GM23248 (cell line): ENCODE measurements at regions not wholly inside any gene's neighbourhood (a gene's known extent, or its start where the extent isn't known, plus 50 kb on each side); places are given as distances from the start of the nearest gene placed in this dataset.
"Not testable (repeated sequence)": the region's sequence is repeated elsewhere in the genome, so short reads cannot be mapped to it uniquely, and the experiment has no call there.

Experiments
- DNase-seq: peaks from one replicate; pipeline ENCODE4 v3.0.0-alpha.2; 2015
- H2AFZ ChIP-seq: fragments of 200-600 bp; sonication (generic); 2 replicates; pipeline ENCODE4 v1.6.1; 2016; ENCODE audit warnings: antibody characterized with exemption
- H3F3A ChIP-seq: fragments of 200-600 bp; sonication (generic); 2 replicates; pipeline ENCODE4 v1.6.1; 2016; ENCODE audit warnings: mild to moderate bottlenecking, antibody characterized with exemption, mixed run types; ENCODE audit not compliant: insufficient read depth
- H3K27ac ChIP-seq: fragments of 200-600 bp; sonication (generic); 2 replicates; pipeline ENCODE4 v1.5.1; 2016; ENCODE audit warnings: mild to moderate bottlenecking
- H3K27me3 ChIP-seq: fragments of 200-600 bp; sonication (generic); replicated peaks from 2 replicates; pipeline ENCODE4 v1.6.1; 2016; ENCODE audit warnings: mild to moderate bottlenecking; ENCODE audit not compliant: insufficient read depth
- H3K36me3 ChIP-seq: fragments of 200-600 bp; sonication (generic); 2 replicates; pipeline ENCODE4 v1.6.1; 2016; ENCODE audit warnings: low read depth, mild to moderate bottlenecking
- H3K4me1 ChIP-seq: fragments of 200-600 bp; sonication (generic); 2 replicates; pipeline ENCODE4 v1.6.1; 2016; ENCODE audit warnings: mild to moderate bottlenecking; ENCODE audit not compliant: insufficient read depth
- H3K4me2 ChIP-seq: fragments of 200-600 bp; sonication (generic); one replicate; pipeline ENCODE4 v1.6.1; 2016; ENCODE audit warnings: mild to moderate bottlenecking; ENCODE audit not compliant: unreplicated experiment
- H3K4me3 ChIP-seq: fragments of 200-600 bp; sonication (generic); 2 replicates; pipeline ENCODE4 v1.5.1; 2016; ENCODE audit warnings: mild to moderate bottlenecking
- H3K79me2 ChIP-seq: fragments of 200-600 bp; sonication (generic); 2 replicates; pipeline ENCODE4 v1.6.1; 2016; ENCODE audit warnings: mild to moderate bottlenecking; ENCODE audit not compliant: insufficient read depth
- H3K9ac ChIP-seq: fragments of 200-600 bp; sonication (generic); 2 replicates; pipeline ENCODE4 v1.6.1; 2016; ENCODE audit warnings: mild to moderate bottlenecking
- H3K9me2 ChIP-seq: fragments of 200-600 bp; sonication (generic); 2 replicates; pipeline ENCODE4 v1.6.1; 2016; ENCODE audit warnings: mixed run types, mild to moderate bottlenecking, moderate library complexity; ENCODE audit not compliant: insufficient read depth
- H3K9me3 ChIP-seq: fragments of 200-600 bp; sonication (generic); one replicate; pipeline ENCODE4 v1.6.1; 2017; ENCODE audit warnings: low read depth
- H4K20me1 ChIP-seq: fragments of 200-600 bp; sonication (generic); 2 replicates; pipeline ENCODE4 v1.6.0; 2016; ENCODE audit not compliant: insufficient read depth
- EZH2 ChIP-seq: fragments of 200-600 bp; sonication (generic); IDR thresholded peaks from 2 replicates; pipeline ENCODE4 v1.6.1; 2018; ENCODE audit warnings: antibody characterized with exemption, mild to moderate bottlenecking; ENCODE audit not compliant: insufficient read depth, poor library complexity, severe bottlenecking
- EZH2phosphoT487 ChIP-seq: fragments of 200-600 bp; sonication (generic); IDR thresholded peaks from 2 replicates; pipeline ENCODE4 v1.6.1; 2018; ENCODE audit warnings: antibody characterized with exemption, moderate library complexity, mild to moderate bottlenecking, low read depth; ENCODE audit not compliant: insufficient read depth
- WGBS, 2 experiments: methylation state at CpG; one replicate each; pipeline ENCODE4 v1.1.6; 2015 to 2017; ENCODE audit warnings: low lambda C conversion rate in 2 of 2, low coverage in 1 of 2; ENCODE audit errors: missing lambda C conversion rate in 2 of 2; 5-methylcytosine and 5-hydroxymethylcytosine counted together
- in situ Hi-C: fragments of 300-500 bp; cut with MboI; formaldehyde crosslinking; loops from 2 replicates; pipeline ENCODE4 v1.15.0; 2020

DNA sequence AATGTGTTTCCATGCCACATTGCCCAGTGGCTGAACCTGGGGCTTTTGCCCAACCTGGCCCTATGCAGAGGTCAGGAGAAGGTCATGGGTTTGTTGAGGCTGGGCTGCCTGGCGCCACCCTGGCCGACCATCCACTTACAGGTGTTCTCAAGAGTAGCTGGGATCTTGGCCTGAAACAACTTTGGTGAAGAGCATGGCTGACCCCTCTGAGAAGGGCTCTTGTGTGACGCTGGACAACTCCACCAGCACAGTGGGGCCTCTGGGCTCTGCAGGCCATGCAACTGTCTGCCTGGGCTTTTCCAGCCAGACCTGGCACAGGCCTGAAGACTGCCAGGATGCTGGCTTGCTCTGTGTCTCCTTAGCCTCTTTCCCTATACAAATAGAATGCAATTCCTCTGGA, 76.4 kb upstream of the ZNG1B start:
- no peaks in the 10 kb centered on the region for H3K9me3 ChIP-seq
- TF ChIP-seq EZH2 = no peak
- no peak for TF ChIP-seq EZH2phosphoT487
- H4K20me1 ChIP-seq = no peaks in the 10 kb centered on the region
- no peaks in the 10 kb centered on the region for H3K27me3 ChIP-seq
- H3K9me2 ChIP-seq = no peaks in the 10 kb centered on the region
- H3K4me1 ChIP-seq = peaks cover 8% of the 10 kb centered on the region
- H3K4me2 ChIP-seq = no peak overlapping the region
- no peak overlapping the region for H3K4me3 ChIP-seq
- H3K79me2 ChIP-seq = no peaks in the 10 kb centered on the region
- H2AFZ ChIP-seq = no peak overlapping the region
- H3F3A ChIP-seq = peaks cover 8% of the 10 kb centered on the region; the same call in 1 of the 2 replicates
- DNase-seq = no peak
- no peak overlapping the region for H3K9ac ChIP-seq
- WGBS, 2 experiments = 89 to 98% methylated on average over 3 of the region's 3 CpGs
- in situ Hi-C loops = loop anchor here (25.0 kb wide), 1 partner anchor 99 kb away; no protein-coding TSS in a partner anchor
- H3K27ac ChIP-seq = no peak overlapping the region
- H3K36me3 ChIP-seq = no peaks in the 10 kb centered on the region

DNA sequence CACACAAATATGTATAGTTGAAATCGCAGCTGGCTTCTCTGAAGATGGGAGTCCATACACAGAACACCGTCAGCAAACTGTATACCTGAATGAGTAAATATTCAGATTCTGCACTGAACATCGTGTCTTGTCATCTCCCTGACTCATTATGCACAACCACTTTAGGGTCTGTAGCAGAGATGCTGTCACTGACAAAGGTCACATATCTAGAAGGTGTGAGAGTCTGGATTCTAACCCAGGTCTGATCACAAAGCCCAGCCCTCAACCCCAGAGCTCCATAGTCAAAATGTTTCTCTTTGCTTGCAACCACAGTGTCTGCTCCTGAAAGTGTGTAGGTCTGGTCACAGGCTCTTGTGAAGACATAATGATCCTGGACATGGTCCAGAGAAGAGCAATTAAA, 78.3 kb upstream of the PAX8 start:
- in situ Hi-C loops = loop anchor here (25.0 kb wide), 1 partner anchor 95 kb away; no protein-coding TSS in a partner anchor
- no peak overlapping the region for H3K4me2 ChIP-seq
- H3K4me1 ChIP-seq = peaks cover 8% of the 10 kb centered on the region
- H3K27ac ChIP-seq = no peak overlapping the region
- no peak overlapping the region for H2AFZ ChIP-seq
- H3K4me3 ChIP-seq = no peak overlapping the region
- TF ChIP-seq EZH2phosphoT487 = no peak
- TF ChIP-seq EZH2 = no peak
- H3K27me3 ChIP-seq = no peaks in the 10 kb centered on the region
- 93 to 97% methylated on average over 3 of the region's 3 CpGs for WGBS, 2 experiments
- no peaks in the 10 kb centered on the region for H4K20me1 ChIP-seq
- peaks cover 8% of the 10 kb centered on the region; the same call in 1 of the 2 replicates for H3F3A ChIP-seq
- H3K79me2 ChIP-seq = no peaks in the 10 kb centered on the region
- H3K9me2 ChIP-seq = no peaks in the 10 kb centered on the region
- DNase-seq = no peak
- no peaks in the 10 kb centered on the region for H3K9me3 ChIP-seq
- H3K36me3 ChIP-seq = no peaks in the 10 kb centered on the region
- H3K9ac ChIP-seq = no peak overlapping the region

DNA sequence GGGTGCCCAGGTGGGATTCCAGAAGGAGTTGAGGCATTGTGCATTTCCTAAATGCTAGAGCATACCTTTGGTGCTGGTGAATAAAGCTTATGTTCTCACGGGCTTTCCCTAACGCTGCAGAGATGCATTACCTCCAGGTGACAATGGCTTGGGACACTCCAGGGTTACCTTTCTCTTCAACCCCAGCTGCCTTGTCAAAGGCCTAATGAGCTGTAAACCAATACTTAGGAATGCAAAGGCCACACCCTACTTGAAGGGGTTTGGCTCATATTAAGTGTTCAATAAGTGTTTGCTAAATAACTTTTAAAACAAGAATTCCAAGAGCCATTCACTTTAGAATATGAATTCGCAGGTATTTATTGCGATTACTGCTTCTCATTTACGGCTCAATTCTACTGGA, 77.6 kb upstream of the PAX8 start:
- not testable (repeated sequence) for H3K79me2 ChIP-seq, H3F3A ChIP-seq, H3K27me3 ChIP-seq, H3K9me3 ChIP-seq, DNase-seq, H3K9me2 ChIP-seq, H2AFZ ChIP-seq, H3K36me3 ChIP-seq, H3K27ac ChIP-seq, H3K4me1 ChIP-seq, H3K4me2 ChIP-seq, H3K4me3 ChIP-seq, H3K9ac ChIP-seq, H4K20me1 ChIP-seq
- WGBS, 2 experiments = 87 to 89% methylated on average over 5 of the region's 5 CpGs
- in situ Hi-C loops = loop anchor here (25.0 kb wide), 1 partner anchor 94 kb away; no protein-coding TSS in a partner anchor

DNA sequence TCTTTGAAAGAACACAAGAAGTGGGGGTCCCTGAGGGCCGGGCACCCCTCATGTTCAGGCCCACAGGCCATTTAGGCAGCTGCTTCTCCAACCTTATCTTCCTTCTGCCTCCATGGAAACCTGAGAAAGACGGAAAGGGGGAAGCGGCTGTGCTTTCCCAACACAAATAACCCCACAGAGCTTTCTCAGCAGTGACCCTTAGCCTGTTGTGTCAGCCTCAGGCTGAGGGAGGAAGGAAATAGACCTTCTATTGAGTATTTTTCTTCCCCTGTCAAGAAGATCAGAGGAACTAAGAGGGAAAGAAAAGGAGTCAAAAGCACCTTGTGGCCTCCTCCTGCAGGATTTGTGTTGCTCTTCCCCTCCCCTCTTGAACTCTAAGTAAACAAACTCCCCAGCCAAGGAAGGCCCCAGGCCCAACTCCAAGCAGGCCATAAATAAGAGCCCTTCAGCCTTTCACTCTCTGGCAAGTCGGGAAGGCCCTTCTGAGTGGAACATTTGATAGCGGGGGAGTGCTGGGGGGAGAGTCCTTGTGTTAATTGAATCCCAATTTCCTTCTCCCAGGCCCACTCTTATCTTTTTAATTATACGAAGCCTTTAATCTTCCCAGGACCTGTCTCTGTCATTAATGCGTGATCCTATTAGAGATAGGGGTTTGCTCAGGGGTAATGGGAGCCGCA, 76.8 kb upstream of the PAX8 start:
- H3K27ac ChIP-seq, H3K9me3 ChIP-seq, H3K9ac ChIP-seq, H3K4me1 ChIP-seq, DNase-seq, H3K27me3 ChIP-seq, H3K9me2 ChIP-seq, H2AFZ ChIP-seq, H3K4me2 ChIP-seq, H3K4me3 ChIP-seq, H3K36me3 ChIP-seq, H4K20me1 ChIP-seq, H3F3A ChIP-seq, H3K79me2 ChIP-seq: not testable (repeated sequence)
- WGBS, 2 experiments = 79 to 83% methylated on average over 8 of the region's 8 CpGs
- in situ Hi-C loops = loop anchor here (25.0 kb wide), 1 partner anchor 93 kb away; no protein-coding TSS in a partner anchor
